HCT116 (cell line): ENCODE measurements at regions not wholly inside any gene's neighbourhood (a gene's known extent, or its start where the extent isn't known, plus 50 kb on each side); places are given as distances from the start of the nearest gene placed in this dataset.

Experiments
- ATAC-seq: fragments of 200-7000 bp; cut with Tn5 transposase; 2 replicates; pipeline ENCODE4 v1.9.1; 2020; ENCODE audit warnings: mild to moderate bottlenecking, moderate library complexity
- BruUV-seq: library from RNA; stranded (reverse); fragments of 400-500 nt; replicated peaks from 2 replicates; lab custom pipeline; 2021; lab: Mats Ljungman, UMichigan
- CTCF ChIA-PET: fragments of 300-600 bp; sonication (Branson Sonifier 250); formaldehyde crosslinking; loops from one replicate; lab custom pipeline; 2021; ENCODE audit warnings: antibody characterized with exemption; lab: Charles Lee
- POLR2A ChIA-PET: fragments of 300-600, 350-600 bp; sonication (Branson Sonifier 250); formaldehyde crosslinking; loops from one replicate; lab custom pipeline; 2021; ENCODE audit warnings: antibody characterized with exemption; lab: Charles Lee
- RAD21 ChIA-PET, 2 experiments: fragments of 300-600 bp; sonication (Branson Sonifier 250); formaldehyde crosslinking; loops; one replicate each; lab custom pipeline; 2023; ENCODE audit warnings: low total read pairs in 2 of 2; ENCODE audit not compliant: uncharacterized antibody in 2 of 2, unreplicated experiment in 2 of 2, low non-redundant PET in 1 of 2; lab: Charles Lee
- DNase-seq: peaks from one replicate; pipeline ENCODE4 v3.0.0-alpha.2; 2010; ENCODE audit warnings: low read depth, low spot score
- H2AFZ ChIP-seq: fragments of 200-600 bp; shearing (Covaris generic), sonication (generic); 2 replicates; pipeline ENCODE4 v1.6.1; 2017; ENCODE audit warnings: low read depth, mixed run types, mixed read lengths, antibody characterized with exemption, low read length; ENCODE audit not compliant: poor library complexity, severe bottlenecking
- H3K27ac ChIP-seq: 2 replicates; pipeline ENCODE4 v1.5.1; 2012; ENCODE audit warnings: low read depth, low read length
- H3K27me3 ChIP-seq: fragments of 200-600 bp; sonication (generic); 2 replicates; pipeline ENCODE4 v1.6.1; 2016; ENCODE audit warnings: mixed run types, low read length, mixed read lengths; ENCODE audit not compliant: insufficient read depth
- H3K36me3 ChIP-seq, 2 experiments: fragments of 200-500 bp in 1 of 2; fragments of 200-600 bp in 1 of 2; sonication (Bioruptor generic) in 1 of 2; sonication (generic) in 1 of 2; 2 replicates each; pipeline versions ENCODE4 v1.5.1 to v1.6.1; 2014 to 2016; ENCODE audit warnings: low read length in 2 of 2, inconsistent platforms in 1 of 2, mixed read lengths in 1 of 2, mixed run types in 1 of 2; ENCODE audit not compliant: insufficient read depth in 2 of 2, control insufficient read depth in 1 of 2
- H3K4me1 ChIP-seq, 2 experiments: fragments of 200-600 bp in 1 of 2; sonication (generic) in 1 of 2; 2 replicates each; pipeline versions ENCODE4 v1.5.1 to v1.6.1; 2012 to 2017; ENCODE audit warnings: low read length in 2 of 2, inconsistent platforms in 1 of 2, mild to moderate bottlenecking in 1 of 2, mixed read lengths in 1 of 2, mixed run types in 1 of 2, moderate library complexity in 1 of 2; ENCODE audit not compliant: insufficient read depth in 2 of 2, control insufficient read depth in 1 of 2
- H3K4me2 ChIP-seq: fragments of 200-600 bp; sonication (generic); 2 replicates; pipeline ENCODE4 v1.6.1; 2017; ENCODE audit warnings: mixed run types, low read length, mixed read lengths
- H3K4me3 ChIP-seq, 2 experiments: fragments of 200-600 bp in 1 of 2; sonication (generic) in 1 of 2; replicated peaks in 1 of 2; 2 replicates each; pipeline ENCODE4 v1.5.1; 2011 to 2016; ENCODE audit warnings: low read length in 2 of 2, control low read depth in 1 of 2, low read depth in 1 of 2, mild to moderate bottlenecking in 1 of 2, mixed read lengths in 1 of 2, mixed run types in 1 of 2
- H3K79me2 ChIP-seq: fragments of 200-600 bp; sonication (generic); 2 replicates; pipeline ENCODE4 v1.6.1; 2017; ENCODE audit warnings: mild to moderate bottlenecking, mixed run types, low read length, moderate library complexity, mixed read lengths; ENCODE audit not compliant: insufficient read depth
- H3K9ac ChIP-seq: fragments of 200-600 bp; sonication (generic); 2 replicates; pipeline ENCODE4 v1.6.1; 2016; ENCODE audit warnings: low read length, mixed read lengths
- H3K9me2 ChIP-seq: fragments of 200-600 bp; sonication (generic), shearing (Covaris generic); 2 replicates; pipeline ENCODE4 v1.6.1; 2017; ENCODE audit warnings: mixed run types, mild to moderate bottlenecking, moderate library complexity; ENCODE audit not compliant: insufficient read depth
- H3K9me3 ChIP-seq, 2 experiments: fragments of 200-500 bp in 1 of 2; fragments of 200-600 bp in 1 of 2; sonication (Bioruptor generic) in 1 of 2; sonication (generic) in 1 of 2; 2 replicates each; pipeline ENCODE4 v1.6.1; 2014 to 2017; ENCODE audit warnings: low read length in 2 of 2, mixed read lengths in 2 of 2, inconsistent platforms in 1 of 2, low read depth in 1 of 2, mild to moderate bottlenecking in 1 of 2, mixed run types in 1 of 2, moderate library complexity in 1 of 2; ENCODE audit not compliant: control insufficient read depth in 1 of 2, insufficient read depth in 1 of 2
- H4K20me1 ChIP-seq: fragments of 200-600 bp; sonication (generic), shearing (Covaris generic); 2 replicates; pipeline ENCODE4 v1.6.1; 2017; ENCODE audit warnings: mixed run types, mild to moderate bottlenecking, moderate library complexity; ENCODE audit not compliant: insufficient read depth
- CBX3 ChIP-seq: IDR thresholded peaks from 2 replicates; pipeline ENCODE4 v1.6.1; 2012; ENCODE audit warnings: low read depth
- CEBPB ChIP-seq: IDR thresholded peaks from 2 replicates; pipeline ENCODE4 v1.6.1; 2012; ENCODE audit warnings: low read depth
- CTCF ChIP-seq, 3 experiments: fragments of 200-600 bp in 1 of 3; sonication (generic) in 1 of 3; IDR thresholded peaks in 2 of 3; conservative IDR thresholded peaks in 1 of 3; 2 replicates each; pipeline ENCODE4 v1.5.1; 2012 to 2017; ENCODE audit warnings: low read depth in 2 of 3, low read length in 2 of 3, antibody characterized with exemption in 1 of 3, borderline replicate concordance in 1 of 3, control low read depth in 1 of 3, mild to moderate bottlenecking in 1 of 3, mixed read lengths in 1 of 3, mixed run types in 1 of 3, moderate library complexity in 1 of 3; ENCODE audit not compliant: insufficient read depth in 1 of 3
- EGR1 ChIP-seq: IDR thresholded peaks from 2 replicates; pipeline ENCODE4 v1.6.1; 2012; ENCODE audit warnings: low read depth
- ELF1 ChIP-seq: IDR thresholded peaks from 2 replicates; pipeline ENCODE4 v1.6.1; 2012; ENCODE audit warnings: low read depth, borderline replicate concordance
- EZH2 ChIP-seq: fragments of 200-600 bp; sonication (generic); IDR thresholded peaks from 2 replicates; pipeline ENCODE4 v1.6.1; 2017; ENCODE audit warnings: antibody characterized with exemption, mixed run types
- EZH2phosphoT487 ChIP-seq: fragments of 200-600 bp; IDR thresholded peaks from 2 replicates; pipeline ENCODE4 v1.6.1; 2018; ENCODE audit warnings: antibody characterized with exemption, borderline replicate concordance
- FOSL1 ChIP-seq: IDR thresholded peaks from 2 replicates; pipeline ENCODE4 v1.6.1; 2012; ENCODE audit warnings: low read depth
- MAX ChIP-seq: IDR thresholded peaks from 2 replicates; pipeline ENCODE4 v1.6.1; 2012
- POLR2AphosphoS5 ChIP-seq: IDR thresholded peaks from 2 replicates; pipeline ENCODE4 v1.6.1; 2011; ENCODE audit warnings: mild to moderate bottlenecking, low read depth, low read length, moderate library complexity
- REST ChIP-seq: IDR thresholded peaks from 2 replicates; pipeline ENCODE4 v1.6.1; 2012; ENCODE audit warnings: low read depth
- SIN3A ChIP-seq: IDR thresholded peaks from 2 replicates; pipeline ENCODE4 v1.6.1; 2012; ENCODE audit warnings: low read depth
- SP1 ChIP-seq: IDR thresholded peaks from 2 replicates; pipeline ENCODE4 v1.6.1; 2012; ENCODE audit warnings: low read depth
- TCF7L2 ChIP-seq: IDR thresholded peaks from 2 replicates; pipeline ENCODE4 v1.7.0; 2011; ENCODE audit warnings: borderline replicate concordance, inconsistent platforms; ENCODE audit not compliant: insufficient read depth, insufficient read length; ENCODE audit errors: extremely low read depth
- ZBTB33 ChIP-seq: IDR thresholded peaks from 2 replicates; pipeline ENCODE4 v1.6.1; 2011; ENCODE audit warnings: mild to moderate bottlenecking, low read length, moderate library complexity; ENCODE audit not compliant: insufficient replicate concordance; ENCODE audit errors: extremely low read depth
- ZFX ChIP-seq: fragments of 450-650 bp; IDR thresholded peaks from 2 replicates; pipeline ENCODE4 v1.6.1; 2017
- intact Hi-C: fragments of 100-400 bp; cut with micrococcal nuclease; formaldehyde crosslinking; loops from 2 replicates; pipeline ENCODE4 v1.10.0; 2022

DNA sequence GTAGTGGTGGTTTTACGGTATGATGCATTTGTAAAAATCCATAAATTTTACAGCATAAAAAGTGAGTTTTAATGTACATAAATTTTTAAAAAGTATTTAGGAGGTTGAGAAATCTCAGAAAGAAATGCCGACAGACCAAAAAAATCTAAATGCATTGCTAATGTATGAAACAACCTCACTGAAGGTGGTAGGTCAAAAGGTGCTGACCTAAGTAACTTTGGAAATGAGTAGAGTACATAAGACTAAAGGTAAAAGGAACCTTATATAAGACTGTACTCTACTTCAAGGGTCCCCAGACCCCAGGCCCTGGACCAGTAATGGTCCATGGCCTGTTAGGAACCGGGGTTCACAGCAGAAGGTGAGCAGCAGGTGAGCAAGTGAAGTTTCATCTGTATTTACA lies 163.4 kb downstream of the COL6A3 start:
- no peak overlapping the region for H3K9ac ChIP-seq
- no peak overlapping the region for H3K4me2 ChIP-seq
- ATAC-seq, result no peak
- no peaks in the 10 kb centered on the region for H3K27me3 ChIP-seq
- no peaks in the 10 kb centered on the region for H3K4me1 ChIP-seq
- no peaks in the 10 kb centered on the region for H3K79me2 ChIP-seq
- TF ChIP-seq ZBTB33, result no peak
- TF ChIP-seq TCF7L2, result no peak
- no peak for TF ChIP-seq FOSL1
- TF ChIP-seq EZH2, result no peak
- no peak for TF ChIP-seq POLR2AphosphoS5
- TF ChIP-seq SIN3A, result no peak
- TF ChIP-seq CBX3, result no peak
- TF ChIP-seq CTCF (IDR thresholded peaks at IDR 0.05 in 2 of 3, conservative IDR thresholded peaks at IDR 0.05 in 1 of 3; ENCODE audit: borderline replicate concordance in 1 of 3, insufficient read depth in 1 of 3, low read depth in 2 of 3, low read length in 2 of 3), result no peak
- no peak for TF ChIP-seq SP1
- no peak for TF ChIP-seq EGR1
- no peak for TF ChIP-seq CEBPB
- TF ChIP-seq ZFX, result no peak
- no peak for TF ChIP-seq ELF1
- TF ChIP-seq EZH2phosphoT487, result no peak
- no peak for TF ChIP-seq REST
- no peak for TF ChIP-seq MAX
- TF ChIP-seq, all 23 proteins: peak for 0
- Histone ChIP-seq H3K9me2 (no peaks in the 10 kb centered on the region), H3K27ac (no peak overlapping the region), H3K4me3 (no peak overlapping the region), H3K9me3 (no peaks in the 10 kb centered on the region), H3K36me3 (no peaks in the 10 kb centered on the region), H2AFZ (no peak overlapping the region), H4K20me1 (no peaks in the 10 kb centered on the region)
- POLR2A ChIA-PET, result no interaction called here
- intact Hi-C loops, result no loop called here
- RAD21 ChIA-PET, result no interaction called here
- CTCF ChIA-PET, result no interaction called here
- BruUV-seq, result no TSS peak
- DNase-seq, result no peak
